GF-D8 (cell line): ENCODE measurements at regions not wholly inside any gene's neighbourhood (a gene's known extent, or its start where the extent isn't known, plus 50 kb on each side); places are given as distances from the start of the nearest gene placed in this dataset.

ENCODE experiments used
- DNase-seq: peaks from one replicate; lab custom pipeline; 2025; lab: John Stamatoyannopoulos, UW

- no peak for DNase-seq
These were observed 882.9 kb downstream of the RPA4 start for GRCh38 chrX:97766501-97767095.

GRCh38 chrX:97787311-97787710, 903.6 kb downstream of the RPA4 start:
- no peak for DNase-seq

GRCh38 chrX:97787849-97788248, 904.1 kb downstream of the RPA4 start:
- no peak for DNase-seq

- DNase-seq: no peak
These were observed 907.1 kb downstream of the RPA4 start for GRCh38 chrX:97790850-97791249.

- no peak for DNase-seq
These were observed 913.4 kb downstream of the RPA4 start for GRCh38 chrX:97797076-97797475.

GRCh38 chrX:97806238-97806637, 922.5 kb downstream of the RPA4 start:
- no peak for DNase-seq

GRCh38 chrX:97806946-97807345, 923.2 kb downstream of the RPA4 start:
- DNase-seq: no peak

GRCh38 chrX:97820170-97820569, 936.5 kb downstream of the RPA4 start:
- no peak for DNase-seq

- DNase-seq: no peak
These were observed 944.8 kb downstream of the RPA4 start for GRCh38 chrX:97828471-97828870.

- no peak for DNase-seq
These were observed 952.3 kb downstream of the RPA4 start for GRCh38 chrX:97835969-97836368.

GRCh38 chrX:97841544-97842179, 958.0 kb downstream of the RPA4 start:
- DNase-seq: no peak

- DNase-seq: no peak
These were observed 958.9 kb downstream of the RPA4 start for GRCh38 chrX:97842468-97843199.

- no peak for DNase-seq
These were observed 959.6 kb downstream of the RPA4 start for GRCh38 chrX:97843200-97843811.

- DNase-seq: no peak
These were observed 960.5 kb downstream of the RPA4 start for GRCh38 chrX:97844161-97844560.

GRCh38 chrX:97844943-97845342, 961.2 kb downstream of the RPA4 start:
- DNase-seq: no peak

- DNase-seq: no peak
These were observed 961.7 kb downstream of the RPA4 start for GRCh38 chrX:97845451-97845850.

GRCh38 chrX:97846228-97846627, 962.5 kb downstream of the RPA4 start:
- no peak for DNase-seq

GRCh38 chrX:97846718-97847237, 963.1 kb downstream of the RPA4 start:
- DNase-seq: no peak

- DNase-seq: no peak
These were observed 964.4 kb downstream of the RPA4 start for GRCh38 chrX:97847885-97848679.

GRCh38 chrX:97849951-97850350, 966.2 kb downstream of the RPA4 start:
- DNase-seq: no peak

- DNase-seq: no peak
These were observed 967.2 kb downstream of the RPA4 start for GRCh38 chrX:97850911-97851310.

GRCh38 chrX:97854086-97854485, 970.4 kb downstream of the RPA4 start:
- no peak for DNase-seq
